ENCODE measurements at regions not wholly inside any gene's neighbourhood (a gene's known extent, or its start where the extent isn't known, plus 50 kb on each side); places are given as distances from the start of the nearest gene placed in this dataset.

DNA sequence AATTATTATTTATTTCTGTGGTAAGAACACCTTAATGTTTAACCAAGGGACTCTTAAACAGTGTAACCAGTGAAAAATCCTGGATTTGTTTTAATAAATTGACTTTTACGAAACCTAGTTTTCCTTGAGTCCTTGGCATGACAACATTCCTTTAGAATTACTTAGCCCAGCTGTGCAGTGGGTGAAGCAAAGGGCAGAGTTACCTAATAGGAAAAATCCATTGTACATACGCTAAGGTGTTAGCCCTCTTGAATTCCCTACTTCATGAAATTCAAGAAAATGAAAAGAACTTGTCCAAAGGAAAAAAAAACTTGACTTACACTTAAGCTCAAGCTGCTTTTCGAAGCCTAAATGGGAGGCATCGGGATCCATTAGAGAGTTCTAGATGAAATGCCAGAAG is 852.0 kb upstream of the ADAMTS5 start:
- H3K4me2 ChIP-seq (ENCODE audit: low read length, poor library complexity, severe bottlenecking), result no peak overlapping the region
- H3K79me1 ChIP-seq (replicated peaks; ENCODE audit: low read length, poor library complexity, severe bottlenecking), result no peaks in the 10 kb centered on the region
- H3K27me3 ChIP-seq (ENCODE audit: control insufficient read depth in 1 of 2, insufficient read depth in 1 of 2, low read length in 2 of 2), result no peaks in the 10 kb centered on the region
- peak overlapping the region; percentile 53 for H2BK5ac ChIP-seq (ENCODE audit: low read depth, low read length, poor library complexity, severe bottlenecking)
- no peaks in the 10 kb centered on the region for H3K4me1 ChIP-seq (ENCODE audit: control insufficient read depth, insufficient read depth, low read depth, low read length)
- H2BK12ac ChIP-seq (ENCODE audit: low read length in 2 of 2), result peak overlapping the region in 1 of 2 experiments; percentile 80
- 72% methylated on average over 4 of the region's 4 CpGs for WGBS
- no peak overlapping the region for H4K91ac ChIP-seq (ENCODE audit: low read length)
- peak overlapping the region; percentile 97 for H3K27ac ChIP-seq (ENCODE audit: low read length, poor library complexity, severe bottlenecking)
- H3K9me3 ChIP-seq (ENCODE audit: control insufficient read depth, low read length), result no peaks in the 10 kb centered on the region
- H3K18ac ChIP-seq (ENCODE audit: low read depth in 1 of 2, low read length in 2 of 2), result no peak overlapping the region
- H2AK5ac ChIP-seq (ENCODE audit: low read length, severe bottlenecking), result no peak overlapping the region
- no peak overlapping the region for H2AFZ ChIP-seq (ENCODE audit: low read depth, low read length)
- peak overlapping the region in 1 of 2 experiments; percentile 41 for H3K4ac ChIP-seq (ENCODE audit: low read depth in 1 of 2, low read length in 2 of 2)
- no peak overlapping the region for H4K8ac ChIP-seq (ENCODE audit: low read length)
- no peak overlapping the region for H3K23ac ChIP-seq (ENCODE audit: low read length in 2 of 2)
- H2BK15ac ChIP-seq (ENCODE audit: low read depth, poor library complexity, severe bottlenecking), result no peak overlapping the region
- H3K14ac ChIP-seq (ENCODE audit: low read length in 2 of 2), result no peak overlapping the region
- H2BK120ac ChIP-seq (ENCODE audit: low read depth, low read length), result peak overlapping the region; percentile 71
- no peaks in the 10 kb centered on the region for H3K36me3 ChIP-seq (ENCODE audit: control insufficient read depth in 1 of 2, insufficient read depth in 2 of 2, low read depth in 1 of 2, low read length in 2 of 2)
- no peak overlapping the region for H3K9ac ChIP-seq (ENCODE audit: low read length)
- H3K4me3 ChIP-seq (ENCODE audit: insufficient read depth in 1 of 2, low read depth in 1 of 2, low read length in 2 of 2), result no peak overlapping the region
- peak; percentile 67 for DNase-seq

DNA sequence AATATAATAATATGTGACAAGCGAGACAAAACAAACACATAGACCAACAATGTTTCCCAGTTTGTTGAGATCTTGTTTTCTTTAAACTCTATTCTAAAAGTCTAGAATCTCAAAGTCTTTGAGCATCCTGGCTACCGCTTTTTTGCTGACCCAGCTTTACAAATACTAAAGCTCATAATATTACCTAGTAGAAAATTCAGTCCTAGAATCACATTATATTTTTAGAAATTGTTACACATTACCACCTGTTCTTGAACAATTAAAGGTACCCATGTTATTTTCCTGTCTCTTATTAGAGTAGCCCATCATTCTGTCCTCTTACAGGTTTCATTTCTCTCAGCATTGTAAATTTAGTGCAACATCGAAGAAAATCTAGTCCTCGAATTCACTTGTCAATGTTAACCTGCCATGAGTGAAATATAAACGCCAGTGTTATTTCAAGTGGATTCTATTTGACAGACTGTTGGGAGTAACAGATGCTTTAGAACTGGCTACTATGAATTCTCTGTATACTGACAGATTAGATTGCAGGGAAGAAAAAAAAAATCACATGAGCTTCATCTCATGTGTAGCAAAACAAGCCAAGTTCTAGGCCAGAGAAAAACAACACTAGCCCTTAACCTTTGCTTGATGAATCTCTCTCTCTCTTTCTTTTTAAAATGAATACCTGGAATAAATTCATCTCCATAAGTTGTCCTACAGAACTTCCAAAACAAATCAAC is 851.2 kb upstream of the ADAMTS5 start:
- no peak overlapping the region for H2AK5ac ChIP-seq (ENCODE audit: low read length, severe bottlenecking)
- no peak overlapping the region for H4K91ac ChIP-seq (ENCODE audit: low read length)
- no peaks in the 10 kb centered on the region for H3K36me3 ChIP-seq (ENCODE audit: control insufficient read depth in 1 of 2, insufficient read depth in 2 of 2, low read depth in 1 of 2, low read length in 2 of 2)
- DNase-seq, result no peak
- no peaks in the 10 kb centered on the region for H3K79me1 ChIP-seq (replicated peaks; ENCODE audit: low read length, poor library complexity, severe bottlenecking)
- no peak overlapping the region for H4K8ac ChIP-seq (ENCODE audit: low read length)
- peaks cover 2% of the 10 kb centered on the region for H3K4me1 ChIP-seq (ENCODE audit: control insufficient read depth, insufficient read depth, low read depth, low read length)
- no peak overlapping the region for H2BK15ac ChIP-seq (ENCODE audit: low read depth, poor library complexity, severe bottlenecking)
- no peak overlapping the region for H2AFZ ChIP-seq (ENCODE audit: low read depth, low read length)
- H2BK120ac ChIP-seq (ENCODE audit: low read depth, low read length), result no peak overlapping the region
- no peak overlapping the region for H3K9ac ChIP-seq (ENCODE audit: low read length)
- H2BK12ac ChIP-seq (ENCODE audit: low read length in 2 of 2), result no peak overlapping the region
- H3K23ac ChIP-seq (ENCODE audit: low read length in 2 of 2), result no peak overlapping the region
- H3K27me3 ChIP-seq (ENCODE audit: control insufficient read depth in 1 of 2, insufficient read depth in 1 of 2, low read length in 2 of 2), result no peaks in the 10 kb centered on the region
- H2BK5ac ChIP-seq (ENCODE audit: low read depth, low read length, poor library complexity, severe bottlenecking), result no peak overlapping the region
- H3K4me3 ChIP-seq (ENCODE audit: insufficient read depth in 1 of 2, low read depth in 1 of 2, low read length in 2 of 2), result no peak overlapping the region
- H3K4me2 ChIP-seq (ENCODE audit: low read length, poor library complexity, severe bottlenecking), result no peak overlapping the region
- no peak overlapping the region for H3K14ac ChIP-seq (ENCODE audit: low read length in 2 of 2)
- peak overlapping the region; percentile 45 for H3K27ac ChIP-seq (ENCODE audit: low read length, poor library complexity, severe bottlenecking)
- H3K4ac ChIP-seq (ENCODE audit: low read depth in 1 of 2, low read length in 2 of 2), result no peak overlapping the region
- H3K18ac ChIP-seq (ENCODE audit: low read depth in 1 of 2, low read length in 2 of 2), result no peak overlapping the region
- WGBS, result 88% methylated on average over 5 of the region's 5 CpGs
- no peaks in the 10 kb centered on the region for H3K9me3 ChIP-seq (ENCODE audit: control insufficient read depth, low read length)

- Histone ChIP-seq H3K36me3 (ENCODE audit: control insufficient read depth in 1 of 2, insufficient read depth in 2 of 2, low read depth in 1 of 2, low read length in 2 of 2) (no peaks in the 10 kb centered on the region), H3K9me3 (ENCODE audit: control insufficient read depth, low read length) (no peaks in the 10 kb centered on the region), H3K23ac (ENCODE audit: low read length in 2 of 2) (no peak overlapping the region), H2BK5ac (ENCODE audit: low read depth, low read length, poor library complexity, severe bottlenecking) (no peak overlapping the region), H3K4me3 (ENCODE audit: insufficient read depth in 1 of 2, low read depth in 1 of 2, low read length in 2 of 2) (no peak overlapping the region), H3K4me2 (ENCODE audit: low read length, poor library complexity, severe bottlenecking) (no peak overlapping the region), H4K8ac (ENCODE audit: low read length) (no peak overlapping the region), H2AK5ac (ENCODE audit: low read length, severe bottlenecking) (no peak overlapping the region), H2BK15ac (ENCODE audit: low read depth, poor library complexity, severe bottlenecking) (no peak overlapping the region), H2AFZ (ENCODE audit: low read depth, low read length) (no peak overlapping the region), H3K18ac (ENCODE audit: low read depth in 1 of 2, low read length in 2 of 2) (peak overlapping the region in 1 of 2 experiments; percentile 73), H3K4me1 (ENCODE audit: control insufficient read depth, insufficient read depth, low read depth, low read length) (peaks cover 2% of the 10 kb centered on the region), H2BK120ac (ENCODE audit: low read depth, low read length) (peak overlapping the region; percentile 82), H3K9ac (ENCODE audit: low read length) (no peak overlapping the region), H3K27ac (ENCODE audit: low read length, poor library complexity, severe bottlenecking) (no peak overlapping the region), H2BK12ac (ENCODE audit: low read length in 2 of 2) (peak overlapping the region; percentile 11 to 93), H3K14ac (ENCODE audit: low read length in 2 of 2) (no peak overlapping the region), H3K4ac (ENCODE audit: low read depth in 1 of 2, low read length in 2 of 2) (no peak overlapping the region), H3K79me1 (replicated peaks; ENCODE audit: low read length, poor library complexity, severe bottlenecking) (no peaks in the 10 kb centered on the region), H4K91ac (ENCODE audit: low read length) (no peak overlapping the region), H3K27me3 (ENCODE audit: control insufficient read depth in 1 of 2, insufficient read depth in 1 of 2, low read length in 2 of 2) (no peaks in the 10 kb centered on the region)
- WGBS, result 0% methylated on average over 1 of the region's 1 CpG
- DNase-seq, result peak; percentile 81
These were observed 850.2 kb upstream of the ADAMTS5 start for GRCh38 chr21:27817074-27817473.

GRCh38 chr21:27816301-27816700 is 849.4 kb upstream of the ADAMTS5 start:
- Histone ChIP-seq H3K4me2 (ENCODE audit: low read length, poor library complexity, severe bottlenecking) (no peak overlapping the region), H3K9ac (ENCODE audit: low read length) (no peak overlapping the region), H3K23ac (ENCODE audit: low read length in 2 of 2) (no peak overlapping the region), H2BK5ac (ENCODE audit: low read depth, low read length, poor library complexity, severe bottlenecking) (no peak overlapping the region), H3K4me3 (ENCODE audit: insufficient read depth in 1 of 2, low read depth in 1 of 2, low read length in 2 of 2) (no peak overlapping the region), H2BK15ac (ENCODE audit: low read depth, poor library complexity, severe bottlenecking) (no peak overlapping the region), H4K91ac (ENCODE audit: low read length) (no peak overlapping the region), H2BK120ac (ENCODE audit: low read depth, low read length) (no peak overlapping the region), H2BK12ac (ENCODE audit: low read length in 2 of 2) (no peak overlapping the region), H2AFZ (ENCODE audit: low read depth, low read length) (no peak overlapping the region), H3K18ac (ENCODE audit: low read depth in 1 of 2, low read length in 2 of 2) (no peak overlapping the region), H3K27me3 (ENCODE audit: control insufficient read depth in 1 of 2, insufficient read depth in 1 of 2, low read length in 2 of 2) (no peaks in the 10 kb centered on the region), H4K8ac (ENCODE audit: low read length) (no peak overlapping the region), H2AK5ac (ENCODE audit: low read length, severe bottlenecking) (no peak overlapping the region), H3K4ac (ENCODE audit: low read depth in 1 of 2, low read length in 2 of 2) (no peak overlapping the region), H3K9me3 (ENCODE audit: control insufficient read depth, low read length) (no peaks in the 10 kb centered on the region), H3K27ac (ENCODE audit: low read length, poor library complexity, severe bottlenecking) (no peak overlapping the region), H3K14ac (ENCODE audit: low read length in 2 of 2) (no peak overlapping the region), H3K36me3 (ENCODE audit: control insufficient read depth in 1 of 2, insufficient read depth in 2 of 2, low read depth in 1 of 2, low read length in 2 of 2) (no peaks in the 10 kb centered on the region), H3K4me1 (ENCODE audit: control insufficient read depth, insufficient read depth, low read depth, low read length) (peaks cover 2% of the 10 kb centered on the region), H3K79me1 (replicated peaks; ENCODE audit: low read length, poor library complexity, severe bottlenecking) (no peaks in the 10 kb centered on the region)
- DNase-seq, result no peak
- WGBS, result 100% methylated on average over 2 of the region's 4 CpGs
